ENCODE measurements at regions not wholly inside any gene's neighbourhood (a gene's known extent, or its start where the extent isn't known, plus 50 kb on each side); places are given as distances from the start of the nearest gene placed in this dataset.

GRCh38 chr3:59605944-59606534, 556.2 kb upstream of the CFAP20DC start (continued):
- no peak for TF ChIP-seq REST (IDR thresholded peaks at IDR 0.05; ENCODE audit: unreplicated experiment)
- no peak for TF ChIP-seq STAT1 (IDR thresholded peaks at IDR 0.05; ENCODE audit: unreplicated experiment)

- no peak for TF ChIP-seq ZNF114 (CRISPR knock-in tag; IDR thresholded peaks at IDR 0.05)
- no peak for TF ChIP-seq EZH2 (IDR thresholded peaks at IDR 0.05; ENCODE audit: low read depth, unreplicated experiment)
- TF ChIP-seq NANOG (IDR thresholded peaks at IDR 0.05; ENCODE audit: borderline replicate concordance): no peak
- TF ChIP-seq EZH2phosphoT487 (IDR thresholded peaks at IDR 0.05; ENCODE audit: unreplicated experiment): no peak
- TF ChIP-seq REST (IDR thresholded peaks at IDR 0.05; ENCODE audit: unreplicated experiment): no peak
- no peak for TF ChIP-seq ZNF331 (CRISPR knock-in tag; IDR thresholded peaks at IDR 0.05; ENCODE audit: low read depth)
- TF ChIP-seq CTCF (conservative IDR thresholded peaks at IDR 0.05; ENCODE audit: low read depth in 2 of 2): no peak
- no peak for TF ChIP-seq JUNB (IDR thresholded peaks at IDR 0.05; ENCODE audit: unreplicated experiment)
- TF ChIP-seq ZNF462 (CRISPR knock-in tag; IDR thresholded peaks at IDR 0.05): no peak
- Mint-ChIP-seq H3K27ac (no peak overlapping the region), H3K36me3 (ENCODE audit: low read depth) (no peaks in the 10 kb centered on the region), H3K4me1 (no peaks in the 10 kb centered on the region), H3K27me3 (ENCODE audit: insufficient read depth, low read depth, poor library complexity) (no peaks in the 10 kb centered on the region), H3K4me3 (no peak overlapping the region), H3K9me3 (no peaks in the 10 kb centered on the region; the same call in 2 of the 3 replicates)
- no peaks in the 10 kb centered on the region for H3F3A ChIP-seq (replicated peaks; ENCODE audit: low read depth)
- no peaks in the 10 kb centered on the region for H3K36me3 ChIP-seq (ENCODE audit: insufficient read depth)
- no peak overlapping the region for H3K4me2 ChIP-seq
- H3K4me3 ChIP-seq: no peak overlapping the region
- DNase-seq (ENCODE audit: low spot score): no peak
- ATAC-seq: no peak
- H4K20me1 ChIP-seq (replicated peaks; ENCODE audit: insufficient read depth): no peaks in the 10 kb centered on the region
- no peaks in the 10 kb centered on the region for H3K79me2 ChIP-seq (replicated peaks; ENCODE audit: insufficient read depth)
- H3K9me2 ChIP-seq (ENCODE audit: insufficient read depth): no peaks in the 10 kb centered on the region
- no peak overlapping the region for H3K27ac ChIP-seq (ENCODE audit: low read depth)
- no peaks in the 10 kb centered on the region for H3K4me1 ChIP-seq (ENCODE audit: insufficient read depth)
- no peaks in the 10 kb centered on the region for H3K27me3 ChIP-seq (ENCODE audit: insufficient read depth)
- no peak overlapping the region; the same call in 1 of the 2 replicates for H2AFZ ChIP-seq
Observed at GRCh38 chr3:59605318-59605717, 555.5 kb upstream of the CFAP20DC start.
